ENCODE measurements at regions not wholly inside any gene's neighbourhood (a gene's known extent, or its start where the extent isn't known, plus 50 kb on each side); places are given as distances from the start of the nearest gene placed in this dataset.
"Not testable (repeated sequence)": the region's sequence is repeated elsewhere in the genome, so short reads cannot be mapped to it uniquely, and the experiment has no call there.

DNA sequence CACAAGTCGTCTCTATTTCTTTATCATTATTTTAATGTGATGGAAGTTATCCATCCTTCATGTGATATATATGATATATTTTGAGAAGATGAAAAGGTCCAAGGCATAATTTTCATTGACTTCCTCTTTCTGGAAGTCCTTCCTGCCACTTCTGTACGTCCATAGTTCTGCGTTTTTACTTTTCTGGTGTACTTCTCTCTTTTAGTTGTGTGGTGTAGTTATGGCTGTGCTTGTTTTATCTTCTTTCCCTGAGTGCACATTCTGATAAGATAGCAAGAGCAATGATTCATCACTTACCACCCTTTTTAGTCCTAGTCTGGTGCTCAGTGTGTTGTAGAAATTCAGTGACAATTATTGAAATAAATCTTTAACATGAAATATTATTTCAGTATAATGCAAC is 231.3 kb upstream of the FERD3L start:
- no peak for DNase-seq (ENCODE audit: low spot score)

DNA sequence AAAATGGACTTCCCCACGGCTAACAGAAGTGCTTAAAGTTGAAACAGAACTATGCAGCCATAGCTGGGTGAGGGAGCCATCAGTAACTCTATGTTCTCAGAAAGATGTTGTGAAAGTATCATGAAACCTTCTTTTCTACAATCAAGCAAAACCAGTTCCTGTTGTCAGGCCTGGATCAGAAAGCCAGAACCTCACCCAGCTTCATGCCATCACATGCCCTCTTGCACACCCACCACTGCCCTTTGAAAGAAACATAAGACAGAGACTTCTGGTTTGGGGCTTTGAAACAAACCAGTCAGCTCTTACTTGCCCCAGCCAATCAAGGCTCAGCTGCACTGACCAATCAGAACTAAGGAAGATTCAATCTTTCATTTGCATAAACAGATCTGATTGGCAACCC is 230.8 kb upstream of the FERD3L start:
- DNase-seq (ENCODE audit: low spot score): no peak

DNA sequence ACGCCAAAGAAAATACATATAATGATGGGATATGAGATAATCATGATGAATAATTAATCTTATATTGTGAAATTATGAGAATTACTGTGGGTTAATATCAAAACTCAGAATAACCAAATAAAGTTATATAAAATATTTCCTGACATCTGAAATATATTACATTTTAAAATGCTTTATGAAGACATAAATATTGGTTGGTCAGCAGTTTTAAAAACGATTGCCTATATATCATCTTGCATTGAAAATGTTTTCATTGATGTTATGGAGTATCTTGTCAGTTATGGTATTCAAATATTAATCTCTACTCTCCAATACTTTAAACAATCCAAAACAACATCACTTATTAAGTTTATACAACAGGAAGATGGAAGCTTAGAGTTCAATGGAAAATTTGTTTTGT is 228.1 kb upstream of the FERD3L start:
- DNase-seq (ENCODE audit: low spot score): no peak

GRCh38 chr7:19369806-19370205 is 224.6 kb upstream of the FERD3L start:
- no peak for DNase-seq (ENCODE audit: low spot score)

GRCh38 chr7:19369182-19369581 is 224.0 kb upstream of the FERD3L start:
- no peak for DNase-seq (ENCODE audit: low spot score)

GRCh38 chr7:19368491-19368925 is 223.3 kb upstream of the FERD3L start:
- DNase-seq (ENCODE audit: low spot score): peak; percentile 42

DNA sequence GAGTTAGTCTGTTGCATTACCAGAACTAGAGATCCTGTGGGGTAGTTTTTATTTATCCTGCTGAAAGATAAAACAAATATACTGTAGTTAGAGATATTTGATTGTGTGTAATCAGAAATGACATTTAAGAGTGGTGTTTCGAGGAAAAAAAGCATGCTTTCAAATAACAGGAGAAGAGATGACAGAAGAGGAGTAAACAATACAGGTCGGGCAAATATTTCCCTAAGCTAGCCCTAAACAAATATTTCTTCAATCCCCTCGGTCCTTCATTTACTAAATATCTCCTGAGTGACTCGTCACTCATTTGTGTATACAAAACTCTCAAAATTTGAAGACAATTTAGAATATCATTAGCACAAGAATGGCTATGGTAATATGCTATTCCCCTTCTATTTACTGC is 219.7 kb upstream of the FERD3L start:
- no peak for DNase-seq (ENCODE audit: low spot score)

- DNase-seq (ENCODE audit: low spot score): peak; percentile 43
Observed at GRCh38 chr7:19362099-19362498, 216.9 kb upstream of the FERD3L start.

GRCh38 chr7:19353180-19353579 is 208.0 kb upstream of the FERD3L start:
- DNase-seq (ENCODE audit: low spot score): no peak

DNA sequence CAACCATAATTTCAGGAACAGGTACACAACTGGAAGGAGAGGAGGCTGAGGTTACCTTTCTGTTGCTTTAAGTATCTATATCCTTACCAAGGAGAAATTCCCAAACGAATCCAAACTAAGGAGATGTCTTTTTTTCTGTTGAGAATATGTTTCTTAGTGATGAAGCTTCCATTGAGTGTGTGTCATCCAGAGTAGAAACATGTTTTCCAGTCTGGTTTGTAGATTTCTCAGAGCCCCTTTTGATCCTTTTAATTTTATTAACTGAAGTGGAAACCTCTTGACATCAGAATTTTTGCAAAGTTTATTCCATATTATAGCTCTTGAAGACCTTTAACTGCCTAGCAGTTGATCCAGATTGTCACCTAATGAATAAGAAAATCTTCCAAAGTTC is 207.1 kb upstream of the FERD3L start:
- peak; percentile 17 for DNase-seq (ENCODE audit: low spot score)

- DNase-seq (ENCODE audit: low spot score): no peak
Observed at GRCh38 chr7:19351341-19352304, 206.4 kb upstream of the FERD3L start.

DNA sequence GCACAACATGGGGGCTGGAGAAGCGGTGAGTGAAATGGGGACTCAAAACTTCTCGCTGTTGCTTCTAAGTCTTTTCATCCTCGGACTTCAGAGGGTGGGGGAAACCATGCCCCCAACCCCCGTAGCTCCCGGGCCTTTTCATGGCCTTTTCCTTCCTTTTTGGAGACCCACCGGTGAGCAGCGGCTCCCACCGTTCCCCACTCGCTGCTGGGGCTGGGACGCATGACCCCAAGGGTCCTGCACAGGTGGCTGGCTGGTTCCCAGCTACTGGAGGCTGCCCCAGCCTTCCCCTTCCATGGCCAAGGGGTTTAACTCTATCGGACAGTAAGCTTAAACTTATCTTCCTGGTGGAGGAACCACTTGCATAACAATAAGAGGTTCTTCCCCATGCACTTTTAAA is 194.3 kb upstream of the FERD3L start:
- no peak for DNase-seq (ENCODE audit: low spot score)

GRCh38 chr7:19338512-19338911 is 193.3 kb upstream of the FERD3L start:
- not testable (repeated sequence) for DNase-seq (ENCODE audit: low spot score)

DNA sequence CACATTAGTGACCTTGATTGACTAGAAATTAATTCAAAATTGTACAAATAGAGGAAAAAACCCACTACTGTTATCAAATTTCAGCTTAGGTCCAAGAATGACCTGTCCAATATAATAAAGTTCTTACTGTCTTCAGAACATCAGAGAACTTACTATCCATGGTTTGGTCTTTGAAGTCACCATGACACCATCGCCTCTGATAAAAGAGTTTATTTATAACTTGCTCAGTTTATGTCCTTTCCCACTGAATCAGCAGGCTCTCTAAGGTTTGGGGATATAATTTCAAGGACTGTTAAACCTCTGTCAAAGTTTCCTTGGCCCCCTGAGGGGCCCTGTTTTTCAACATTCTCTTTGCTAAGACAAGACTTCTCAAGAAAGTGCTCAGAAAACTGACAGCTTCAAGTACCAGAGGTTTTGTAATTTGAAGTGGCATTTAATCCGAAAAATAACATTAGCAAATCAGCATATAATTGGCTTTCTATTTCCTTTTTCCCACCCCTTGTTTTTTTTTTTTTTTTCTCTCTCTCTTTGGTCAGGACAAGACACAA is 191.7 kb upstream of the FERD3L start:
- no peak for DNase-seq (ENCODE audit: low spot score)

DNA sequence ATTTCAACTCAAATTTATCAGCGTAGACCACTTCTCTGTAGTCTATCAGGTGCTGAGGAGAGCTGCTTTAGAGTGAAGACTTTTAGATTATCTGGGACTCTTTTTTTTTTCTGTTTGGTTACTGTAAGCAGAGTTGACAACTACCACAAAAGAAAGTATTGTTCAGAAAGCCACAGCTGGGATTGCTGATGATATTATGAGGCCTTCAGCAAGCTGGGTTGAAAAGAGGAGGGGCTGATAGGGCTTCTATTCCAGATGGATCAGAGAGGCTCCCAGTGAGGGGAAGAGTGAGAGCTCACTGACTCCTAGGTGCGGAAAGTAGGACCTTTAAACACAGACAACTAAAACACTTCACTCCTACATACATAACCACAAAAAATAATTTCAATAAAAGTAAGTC is 188.5 kb upstream of the FERD3L start:
- no peak for DNase-seq (ENCODE audit: low spot score)

- DNase-seq (ENCODE audit: low spot score): no peak
Observed at GRCh38 chr7:19327018-19327417, 181.8 kb upstream of the FERD3L start.

DNA sequence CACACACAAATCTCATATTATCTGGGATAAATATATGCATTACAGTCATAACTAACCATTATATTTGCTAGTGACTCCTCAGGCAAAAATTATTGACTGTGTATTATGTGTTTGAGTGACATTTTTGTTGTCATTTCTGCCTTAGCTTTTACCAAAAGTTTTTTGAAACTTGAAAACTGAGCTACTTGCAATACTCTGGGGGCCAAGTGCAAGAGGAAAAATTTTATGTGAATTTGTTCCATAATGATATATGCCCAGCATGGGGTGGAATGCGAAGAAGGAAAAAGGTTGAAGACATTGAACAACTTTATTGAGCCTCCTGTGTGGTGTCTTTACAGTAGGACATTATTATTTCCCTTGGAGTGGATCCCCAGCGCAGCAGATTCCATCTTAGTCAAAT is 176.8 kb upstream of the FERD3L start:
- DNase-seq (ENCODE audit: low spot score): no peak

DNA sequence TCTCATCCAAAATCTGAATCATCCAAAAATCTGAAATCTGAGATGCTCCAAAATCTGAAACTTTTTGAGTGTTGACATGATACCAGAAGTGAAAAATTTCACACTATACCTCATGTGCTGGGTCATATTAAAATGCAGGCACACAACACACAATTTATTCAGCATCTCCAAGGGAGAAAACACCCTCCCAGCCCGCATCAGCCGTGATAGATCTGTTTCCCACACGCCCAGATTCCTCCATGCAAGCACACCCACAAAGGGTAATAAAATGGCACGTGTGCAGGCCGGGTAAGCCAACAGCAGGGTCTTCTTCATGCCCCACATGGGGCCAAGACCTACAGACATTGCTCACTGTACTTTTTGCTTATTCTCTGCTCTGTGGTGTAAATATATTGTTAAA is 173.1 kb upstream of the FERD3L start:
- DNase-seq (ENCODE audit: low spot score): no peak

DNA sequence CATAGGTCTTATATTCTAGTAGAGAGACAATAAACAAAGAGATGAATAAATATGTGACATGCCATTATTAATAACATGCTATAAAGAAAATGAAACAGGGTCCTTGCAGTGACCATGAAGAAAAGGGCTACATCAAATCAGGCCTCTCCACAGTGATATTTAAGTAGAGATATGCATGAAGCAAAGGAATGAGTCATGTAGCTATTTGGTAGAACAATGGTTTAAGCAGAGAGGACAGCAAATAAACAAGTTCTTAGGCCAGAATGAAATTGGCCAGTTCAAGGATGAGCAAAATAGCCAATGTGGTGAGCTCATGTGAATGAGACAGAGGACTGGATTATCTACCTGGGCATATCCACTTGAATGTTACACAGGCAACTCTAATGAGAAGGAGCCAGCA is 172.2 kb upstream of the FERD3L start:
- no peak for DNase-seq (ENCODE audit: low spot score)

DNA sequence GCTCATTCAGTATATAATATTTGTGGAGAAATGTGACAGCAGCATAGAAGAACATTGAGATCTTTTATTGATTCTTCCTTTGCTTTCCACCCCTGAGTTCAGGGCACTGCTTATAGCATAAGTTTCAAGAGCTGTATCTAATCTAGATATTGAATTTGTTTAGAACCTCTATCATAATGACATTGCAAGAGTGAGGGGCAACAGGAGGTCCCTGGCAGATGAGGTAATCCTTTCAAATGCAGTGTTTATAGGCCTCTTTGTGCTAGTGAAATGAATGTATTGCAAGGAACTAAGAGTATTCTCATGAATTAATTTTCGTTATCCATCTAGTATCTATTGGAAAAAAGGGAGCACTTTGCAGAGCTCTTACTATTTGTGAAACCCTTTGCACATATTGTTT is 167.2 kb upstream of the FERD3L start:
- no peak for DNase-seq (ENCODE audit: low spot score)

DNA sequence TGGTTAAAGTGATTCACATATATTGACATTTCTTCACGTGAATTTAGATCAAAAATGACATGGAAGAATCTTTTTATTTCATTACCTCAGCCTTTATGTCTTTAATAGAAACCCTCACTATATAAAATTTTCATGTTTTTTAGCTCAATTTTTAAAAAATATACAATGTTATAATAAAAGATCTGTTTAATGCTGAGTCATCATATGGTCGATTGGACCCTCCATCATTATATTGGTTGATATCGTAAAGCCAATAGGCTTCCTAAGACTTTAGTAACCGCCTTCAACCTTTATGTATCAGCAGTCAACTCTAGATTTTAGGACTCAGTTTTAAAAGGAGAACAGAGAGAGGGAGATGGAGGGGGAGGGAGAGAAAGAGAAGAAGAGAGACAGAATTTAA is 162.3 kb upstream of the FERD3L start:
- no peak for DNase-seq (ENCODE audit: low spot score)

GRCh38 chr7:19305698-19306097 is 160.5 kb upstream of the FERD3L start:
- DNase-seq (ENCODE audit: low spot score): no peak

GRCh38 chr7:19304086-19304485 is 158.9 kb upstream of the FERD3L start:
- no peak for DNase-seq (ENCODE audit: low spot score)

GRCh38 chr7:19302731-19303130 is 157.5 kb upstream of the FERD3L start:
- DNase-seq (ENCODE audit: low spot score): no peak
